ENCODE measurements at regions not wholly inside any gene's neighbourhood (a gene's known extent, or its start where the extent isn't known, plus 50 kb on each side); places are given as distances from the start of the nearest gene placed in this dataset.

- TF ChIP-seq, protein P1, sequence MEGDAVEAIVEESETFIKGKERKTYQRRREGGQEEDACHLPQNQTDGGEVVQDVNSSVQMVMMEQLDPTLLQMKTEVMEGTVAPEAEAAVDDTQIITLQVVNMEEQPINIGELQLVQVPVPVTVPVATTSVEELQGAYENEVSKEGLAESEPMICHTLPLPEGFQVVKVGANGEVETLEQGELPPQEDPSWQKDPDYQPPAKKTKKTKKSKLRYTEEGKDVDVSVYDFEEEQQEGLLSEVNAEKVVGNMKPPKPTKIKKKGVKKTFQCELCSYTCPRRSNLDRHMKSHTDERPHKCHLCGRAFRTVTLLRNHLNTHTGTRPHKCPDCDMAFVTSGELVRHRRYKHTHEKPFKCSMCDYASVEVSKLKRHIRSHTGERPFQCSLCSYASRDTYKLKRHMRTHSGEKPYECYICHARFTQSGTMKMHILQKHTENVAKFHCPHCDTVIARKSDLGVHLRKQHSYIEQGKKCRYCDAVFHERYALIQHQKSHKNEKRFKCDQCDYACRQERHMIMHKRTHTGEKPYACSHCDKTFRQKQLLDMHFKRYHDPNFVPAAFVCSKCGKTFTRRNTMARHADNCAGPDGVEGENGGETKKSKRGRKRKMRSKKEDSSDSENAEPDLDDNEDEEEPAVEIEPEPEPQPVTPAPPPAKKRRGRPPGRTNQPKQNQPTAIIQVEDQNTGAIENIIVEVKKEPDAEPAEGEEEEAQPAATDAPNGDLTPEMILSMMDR (IDR thresholded peaks at IDR 0.05) = no peak
- TF ChIP-seq POLR2AphosphoS5 (IDR thresholded peaks at IDR 0.05; ENCODE audit: low read depth, low read length) (no peak), RXRA (IDR thresholded peaks at IDR 0.05; ENCODE audit: borderline replicate concordance, low read depth) (no peak), MAX (IDR thresholded peaks at IDR 0.05; ENCODE audit: low read depth) (no peak)
Observed at GRCh38 chr15:69661446-69661845, 208.8 kb downstream of the RPLP1 start.

Data from SK-N-SH (cell line).